Liver (tissue), 8 donors: ENCODE measurements at regions not wholly inside any gene's neighbourhood (a gene's known extent, or its start where the extent isn't known, plus 50 kb on each side); places are given as distances from the start of the nearest gene placed in this dataset.
A peak's percentile ranks its signal among the peaks of the same experiment; 100 is the strongest.

Source experiments
- DNase-seq: peaks from one replicate; pipeline ENCODE4 v3.0.0-alpha.2; 2017; ENCODE audit warnings: low spot score
- H3K27ac ChIP-seq, 2 donors: one replicate each; pipeline ENCODE4 v1.7.0; 2013; ENCODE audit warnings: inconsistent platforms in 2 of 2, low read length in 2 of 2, control low read depth in 1 of 2, low read depth in 1 of 2, mild to moderate bottlenecking in 1 of 2
- H3K27me3 ChIP-seq, 4 donors: one replicate each; pipeline versions ENCODE4 v1.6.1 to v1.7.0; 2013; ENCODE audit warnings: low read length in 3 of 4, inconsistent platforms in 1 of 4, mild to moderate bottlenecking in 1 of 4, moderate library complexity in 1 of 4; ENCODE audit not compliant: control insufficient read depth in 4 of 4, insufficient read depth in 4 of 4
- H3K36me3 ChIP-seq, 4 donors: one replicate each; pipeline versions ENCODE4 v1.6.1 to v1.7.0; 2013; ENCODE audit warnings: low read length in 3 of 4, mild to moderate bottlenecking in 3 of 4, low read depth in 1 of 4, moderate library complexity in 1 of 4; ENCODE audit not compliant: control insufficient read depth in 4 of 4, insufficient read depth in 3 of 4
- H3K4me1 ChIP-seq, 4 donors: one replicate each; pipeline versions ENCODE4 v1.6.1 to v1.7.0; 2013; ENCODE audit warnings: low read length in 3 of 4, mild to moderate bottlenecking in 3 of 4, moderate library complexity in 1 of 4; ENCODE audit not compliant: control insufficient read depth in 4 of 4, insufficient read depth in 4 of 4
- H3K4me3 ChIP-seq, 3 donors: one replicate each; pipeline versions ENCODE4 v1.6.1 to v1.7.0; 2013; ENCODE audit warnings: low read length in 3 of 3, control low read depth in 1 of 3, low read depth in 1 of 3, mild to moderate bottlenecking in 1 of 3
- H3K9ac ChIP-seq, 2 donors: one replicate each; pipeline ENCODE4 v1.7.0; 2013; ENCODE audit warnings: low read length in 2 of 2, mild to moderate bottlenecking in 2 of 2, moderate library complexity in 2 of 2, control low read depth in 1 of 2, low read depth in 1 of 2
- H3K9me3 ChIP-seq, 4 donors: one replicate each; pipeline versions ENCODE4 v1.6.1 to v1.7.0; 2013; ENCODE audit warnings: low read length in 3 of 4; ENCODE audit not compliant: control insufficient read depth in 4 of 4
- ATF3 ChIP-seq: IDR thresholded peaks from 2 replicates; pipeline ENCODE4 v1.6.1; 2016; ENCODE audit warnings: antibody characterized with exemption
- CTCF ChIP-seq: fragments of 150-350 bp; IDR thresholded peaks from 2 replicates; pipeline ENCODE4 v1.5.1; 2017; ENCODE audit warnings: improper control_type of control experiment, low read depth, low read length; ENCODE audit not compliant: missing input control
- EGR1 ChIP-seq, 2 donors: IDR thresholded peaks; 2 replicates each; pipeline ENCODE4 v1.6.1; 2016 to 2018; ENCODE audit warnings: antibody characterized with exemption in 2 of 2, low read depth in 2 of 2
- FOXA1 ChIP-seq: IDR thresholded peaks from 2 replicates; pipeline ENCODE4 v1.6.1; 2016; ENCODE audit warnings: antibody characterized with exemption
- FOXA2 ChIP-seq: IDR thresholded peaks from 2 replicates; pipeline ENCODE4 v1.6.1; 2016; ENCODE audit warnings: antibody characterized with exemption
- GABPA ChIP-seq, 2 donors: IDR thresholded peaks in 1 of 2; conservative IDR thresholded peaks in 1 of 2; 2 replicates each; pipeline ENCODE4 v1.6.1; 2016; ENCODE audit warnings: antibody characterized with exemption in 2 of 2, mild to moderate bottlenecking in 1 of 2, moderate library complexity in 1 of 2
- HNF4A ChIP-seq, 2 donors: conservative IDR thresholded peaks; 2 replicates each; pipeline ENCODE4 v1.6.1; 2016; ENCODE audit warnings: antibody characterized with exemption in 2 of 2, mild to moderate bottlenecking in 2 of 2
- HNF4G ChIP-seq: IDR thresholded peaks from 2 replicates; pipeline ENCODE4 v1.6.1; 2016; ENCODE audit warnings: antibody characterized with exemption
- JUND ChIP-seq, 2 donors: IDR thresholded peaks; 2 replicates each; pipeline ENCODE4 v1.6.1; 2016; ENCODE audit warnings: antibody characterized with exemption in 2 of 2
- MAX ChIP-seq: IDR thresholded peaks from 2 replicates; pipeline ENCODE4 v1.6.1; 2016; ENCODE audit warnings: antibody characterized with exemption
- NR2F2 ChIP-seq: IDR thresholded peaks from 2 replicates; pipeline ENCODE4 v1.6.1; 2016; ENCODE audit warnings: antibody characterized with exemption
- RAD21 ChIP-seq, 2 donors: IDR thresholded peaks; 2 replicates each; pipeline ENCODE4 v1.6.1; 2016; ENCODE audit warnings: antibody characterized with exemption in 2 of 2, mild to moderate bottlenecking in 2 of 2
- RXRA ChIP-seq, 2 donors: IDR thresholded peaks; 2 replicates each; pipeline ENCODE4 v1.6.1; 2017 to 2018; ENCODE audit warnings: antibody characterized with exemption in 2 of 2, mild to moderate bottlenecking in 1 of 2
- SP1 ChIP-seq: IDR thresholded peaks from 2 replicates; pipeline ENCODE4 v1.6.1; 2018; ENCODE audit warnings: antibody characterized with exemption, mild to moderate bottlenecking
- TAF1 ChIP-seq: conservative IDR thresholded peaks from 2 replicates; pipeline ENCODE4 v1.6.1; 2016; ENCODE audit warnings: antibody characterized with exemption, mild to moderate bottlenecking
- YY1 ChIP-seq: IDR thresholded peaks from 2 replicates; pipeline ENCODE4 v1.6.1; 2016; ENCODE audit warnings: antibody characterized with exemption, mild to moderate bottlenecking
- ZBTB33 ChIP-seq: IDR thresholded peaks from 2 replicates; pipeline ENCODE4 v1.6.1; 2016; ENCODE audit warnings: antibody characterized with exemption
- WGBS: extraction: QIAGEN DNeasy Blood & Tissue Kit; methylation state at CpG from one replicate; pipeline ENCODE4 v1.1.7; 2013; 5-methylcytosine and 5-hydroxymethylcytosine counted together
- donor health status: healthy.
- donor health status: healthy.
- donor health status: healthy.
- donor health status: healthy.
- donor health status: healthy.

GRCh38 chr20:57896563-57896962 is 186.7 kb upstream of the PMEPA1 start:
- TF ChIP-seq NR2F2 (no peak), HNF4G (no peak), FOXA2 (no peak), TAF1 (no peak), HNF4A (conservative IDR thresholded peaks at IDR 0.05) (no peak), CTCF (no peak), RXRA (IDR thresholded peaks at IDR 0.05) (no peak), EGR1 (IDR thresholded peaks at IDR 0.05; ENCODE audit: low read depth in 2 of 2) (no peak), ZBTB33 (no peak), YY1 (no peak), RAD21 (IDR thresholded peaks at IDR 0.05) (no peak), ATF3 (no peak), MAX (no peak), JUND (IDR thresholded peaks at IDR 0.05) (no peak), FOXA1 (no peak), SP1 (no peak)
- WGBS: 64% methylated on average over 6 of the region's 6 CpGs
- H3K4me1 ChIP-seq: peaks cover 6 to 20% (median 13%) of the 10 kb centered on the region in 4 donors
- no peak overlapping the region for H3K9ac ChIP-seq
- no peak for DNase-seq
- no peak overlapping the region for H3K27ac ChIP-seq
- H3K4me3 ChIP-seq: peak overlapping the region in 1 of 3 donors; percentile 11
- H3K27me3 ChIP-seq: no peaks in the 10 kb centered on the region
- H3K9me3 ChIP-seq: no peaks in the 10 kb centered on the region
- H3K36me3 ChIP-seq: no peaks in the 10 kb centered on the region

- Histone ChIP-seq H3K9me3 (no peaks in the 10 kb centered on the region), H3K9ac (no peak overlapping the region), H3K4me3 (no peak overlapping the region), H3K4me1 (peaks cover 6 to 20% (median 13%) of the 10 kb centered on the region in 4 donors), H3K27ac (no peak overlapping the region), H3K27me3 (no peaks in the 10 kb centered on the region), H3K36me3 (no peaks in the 10 kb centered on the region)
- DNase-seq: no peak
- WGBS: 84% methylated on average over 8 of the region's 8 CpGs
- TF ChIP-seq HNF4G (no peak), GABPA (IDR thresholded peaks at IDR 0.05 in 1 of 2, conservative IDR thresholded peaks at IDR 0.05 in 1 of 2) (no peak)
These were observed 186.2 kb upstream of the PMEPA1 start for GRCh38 chr20:57896017-57896416.
